HG02588 (cell line): ENCODE measurements at regions not wholly inside any gene's neighbourhood (a gene's known extent, or its start where the extent isn't known, plus 50 kb on each side); places are given as distances from the start of the nearest gene placed in this dataset.

Experiments
- ATAC-seq: cut with Tn5 transposase; IDR thresholded peaks from one replicate; pipeline ENCODE4 v1.9.1; 2021; ENCODE audit warnings: mild to moderate bottlenecking, moderate library complexity; ENCODE audit not compliant: unreplicated experiment

- ATAC-seq: no peak
Observed at GRCh38 chr12:27907766-27908165, 64.8 kb downstream of the PTHLH start.

- no peak for ATAC-seq
Observed at GRCh38 chr12:27906658-27907473, 65.7 kb downstream of the PTHLH start.

GRCh38 chr12:27906127-27906500 is 66.4 kb downstream of the PTHLH start:
- ATAC-seq: no peak

- no peak for ATAC-seq
Observed at GRCh38 chr12:27905285-27906126, 67.0 kb downstream of the PTHLH start.

- ATAC-seq: no peak
Observed at GRCh38 chr12:27902651-27903050, 69.9 kb downstream of the PTHLH start.

- no peak for ATAC-seq
Observed at GRCh38 chr12:27901959-27902358, 70.6 kb downstream of the PTHLH start.

- no peak for ATAC-seq
Observed at GRCh38 chr12:27900920-27901879, 71.3 kb downstream of the PTHLH start.

- no peak for ATAC-seq
Observed at GRCh38 chr12:27899151-27899661, 73.3 kb downstream of the PTHLH start.

- no peak for ATAC-seq
Observed at GRCh38 chr12:27898022-27898421, 74.5 kb downstream of the PTHLH start.

- ATAC-seq: no peak
Observed at GRCh38 chr12:27896419-27896990, 76.0 kb downstream of the PTHLH start.

- ATAC-seq: no peak
Observed at GRCh38 chr12:27894309-27894708, 78.2 kb downstream of the PTHLH start.

GRCh38 chr12:27879708-27880107 is 92.8 kb downstream of the PTHLH start:
- no peak for ATAC-seq

GRCh38 chr12:27875677-27876076 is 95.6 kb upstream of the MANSC4 start:
- ATAC-seq: no peak

- no peak for ATAC-seq
Observed at GRCh38 chr12:27873010-27873409, 93.0 kb upstream of the MANSC4 start.

GRCh38 chr12:27871946-27872345 is 91.9 kb upstream of the MANSC4 start:
- ATAC-seq: no peak

GRCh38 chr12:27870939-27871338 is 90.9 kb upstream of the MANSC4 start:
- ATAC-seq: no peak

GRCh38 chr12:27869567-27869966 is 89.5 kb upstream of the MANSC4 start:
- ATAC-seq: no peak

- ATAC-seq: no peak
Observed at GRCh38 chr12:27868139-27868538, 88.1 kb upstream of the MANSC4 start.

GRCh38 chr12:27866373-27867101 is 86.5 kb upstream of the MANSC4 start:
- ATAC-seq: no peak

GRCh38 chr12:27865421-27865820 is 85.4 kb upstream of the MANSC4 start:
- ATAC-seq: no peak
